ENCODE measurements at regions not wholly inside any gene's neighbourhood (a gene's known extent, or its start where the extent isn't known, plus 50 kb on each side); places are given as distances from the start of the nearest gene placed in this dataset.

- Histone ChIP-seq H3K4me1 (ENCODE audit: control insufficient read depth in 3 of 3, insufficient read depth in 2 of 3, low read depth in 1 of 3, low read length in 2 of 3) (no peaks in the 10 kb centered on the region), H3K36me3 (ENCODE audit: control insufficient read depth in 3 of 3, insufficient read depth in 2 of 3, low read depth in 1 of 3, low read length in 3 of 3) (no peaks in the 10 kb centered on the region), H3K27me3 (ENCODE audit: control insufficient read depth in 3 of 3, insufficient read depth in 3 of 3, low read length in 3 of 3) (no peaks in the 10 kb centered on the region), H3K4me3 (ENCODE audit: low read depth in 1 of 3, low read length in 3 of 3) (no peak overlapping the region), H3K27ac (ENCODE audit: low read depth in 1 of 3, low read length in 2 of 3) (no peak overlapping the region), H3K9me3 (ENCODE audit: control insufficient read depth in 2 of 2, insufficient read depth in 1 of 2, low read depth in 1 of 2, low read length in 1 of 2) (peaks cover 0 to 9% of the 10 kb centered on the region in 2 donors)
- FAIRE-seq (no peak), DNase-seq (no peak)
- WGBS, 3 donors: 78 to 88% (median 87%) methylated on average over 2 of the region's 2 CpGs
Measured at GRCh38 chr11:25159341-25159740, 662.5 kb downstream of the LUZP2 start.

GRCh38 chr11:25163421-25163820 lies 666.6 kb downstream of the LUZP2 start:
- Histone ChIP-seq H3K36me3 (ENCODE audit: control insufficient read depth in 3 of 3, insufficient read depth in 2 of 3, low read depth in 1 of 3, low read length in 3 of 3) (no peaks in the 10 kb centered on the region), H3K9me3 (ENCODE audit: control insufficient read depth in 2 of 2, insufficient read depth in 1 of 2, low read depth in 1 of 2, low read length in 1 of 2) (peaks cover 0 to 9% of the 10 kb centered on the region in 2 donors), H3K27me3 (ENCODE audit: control insufficient read depth in 3 of 3, insufficient read depth in 3 of 3, low read length in 3 of 3) (no peaks in the 10 kb centered on the region), H3K4me3 (ENCODE audit: low read depth in 1 of 3, low read length in 3 of 3) (no peak overlapping the region), H3K4me1 (ENCODE audit: control insufficient read depth in 3 of 3, insufficient read depth in 2 of 3, low read depth in 1 of 3, low read length in 2 of 3) (no peaks in the 10 kb centered on the region), H3K27ac (ENCODE audit: low read depth in 1 of 3, low read length in 2 of 3) (no peak overlapping the region)
- DNase-seq: no peak
- no peak for FAIRE-seq

- Histone ChIP-seq H3K9me3 (ENCODE audit: control insufficient read depth in 2 of 2, insufficient read depth in 1 of 2, low read depth in 1 of 2, low read length in 1 of 2) (no peaks in the 10 kb centered on the region), H3K27ac (ENCODE audit: low read depth in 1 of 3, low read length in 2 of 3) (no peak overlapping the region), H3K4me3 (ENCODE audit: low read depth in 1 of 3, low read length in 3 of 3) (no peak overlapping the region), H3K36me3 (ENCODE audit: control insufficient read depth in 3 of 3, insufficient read depth in 2 of 3, low read depth in 1 of 3, low read length in 3 of 3) (no peaks in the 10 kb centered on the region), H3K4me1 (ENCODE audit: control insufficient read depth in 3 of 3, insufficient read depth in 2 of 3, low read depth in 1 of 3, low read length in 2 of 3) (no peaks in the 10 kb centered on the region), H3K27me3 (ENCODE audit: control insufficient read depth in 3 of 3, insufficient read depth in 3 of 3, low read length in 3 of 3) (no peaks in the 10 kb centered on the region)
- WGBS, 3 donors: 38 to 61% (median 43%) methylated on average over 1 of the region's 1 CpG
- DNase-seq (no peak), FAIRE-seq (no peak)
Measured at GRCh38 chr11:25180187-25180586, 683.3 kb downstream of the LUZP2 start.

DNA sequence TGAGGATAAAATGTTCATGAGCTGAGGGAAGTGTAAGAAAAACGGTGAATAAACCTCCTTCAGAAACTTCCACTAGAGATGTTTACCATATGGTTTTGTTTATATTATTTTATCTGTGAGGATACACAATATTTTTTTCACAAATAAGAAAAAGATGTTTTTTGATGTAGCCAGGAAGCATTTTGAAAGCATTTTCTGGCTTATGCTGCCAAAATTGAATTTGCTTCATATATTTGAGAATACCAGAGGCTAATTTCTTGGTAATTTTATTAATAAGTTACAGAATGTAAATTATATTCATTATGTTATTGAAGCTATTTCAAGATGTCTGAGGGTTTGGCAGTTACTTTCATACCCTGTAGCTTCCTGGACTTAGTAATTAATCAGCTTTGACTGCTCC lies 686.6 kb downstream of the LUZP2 start:
- 46 to 80% (median 71%) methylated on average over 1 of the region's 1 CpG for WGBS, 3 donors
- H3K27me3 ChIP-seq (ENCODE audit: control insufficient read depth in 3 of 3, insufficient read depth in 3 of 3, low read length in 3 of 3): no peaks in the 10 kb centered on the region
- no peak overlapping the region for H3K4me3 ChIP-seq (ENCODE audit: low read depth in 1 of 3, low read length in 3 of 3)
- H3K4me1 ChIP-seq (ENCODE audit: control insufficient read depth in 3 of 3, insufficient read depth in 2 of 3, low read depth in 1 of 3, low read length in 2 of 3): no peaks in the 10 kb centered on the region
- H3K9me3 ChIP-seq (ENCODE audit: control insufficient read depth in 2 of 2, insufficient read depth in 1 of 2, low read depth in 1 of 2, low read length in 1 of 2): no peaks in the 10 kb centered on the region
- FAIRE-seq (no peak), DNase-seq (no peak)
- H3K36me3 ChIP-seq (ENCODE audit: control insufficient read depth in 3 of 3, insufficient read depth in 2 of 3, low read depth in 1 of 3, low read length in 3 of 3): no peaks in the 10 kb centered on the region
- no peak overlapping the region for H3K27ac ChIP-seq (ENCODE audit: low read depth in 1 of 3, low read length in 2 of 3)

DNA sequence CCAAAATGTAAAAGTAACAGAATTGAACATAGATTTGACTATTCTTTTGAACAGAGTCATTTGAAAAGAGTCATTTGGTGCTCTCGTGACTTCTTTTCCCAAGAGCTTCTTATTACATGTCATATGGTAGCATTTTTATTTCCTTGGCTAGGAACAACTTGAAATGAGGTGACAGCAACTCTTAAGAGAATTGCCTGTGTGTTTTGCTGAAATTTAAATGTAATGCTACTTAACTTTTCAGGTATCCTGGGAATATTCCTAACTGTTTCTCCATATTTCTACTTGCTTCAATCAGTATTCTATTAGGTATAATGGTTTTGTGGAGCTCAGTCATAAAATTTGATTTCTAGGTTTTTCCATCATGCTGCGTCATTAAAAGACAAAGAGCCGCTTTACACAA lies 700.7 kb downstream of the LUZP2 start:
- H3K27ac ChIP-seq (ENCODE audit: low read depth in 1 of 3, low read length in 2 of 3): no peak overlapping the region
- 67 to 85% (median 78%) methylated on average over 3 of the region's 3 CpGs for WGBS, 3 donors
- no peak for FAIRE-seq

GRCh38 chr11:25198704-25199103 lies 701.9 kb downstream of the LUZP2 start:
- FAIRE-seq: no peak
- Histone ChIP-seq H3K4me3 (ENCODE audit: low read depth in 1 of 3, low read length in 3 of 3) (no peak overlapping the region), H3K36me3 (ENCODE audit: control insufficient read depth in 3 of 3, insufficient read depth in 2 of 3, low read depth in 1 of 3, low read length in 3 of 3) (no peaks in the 10 kb centered on the region), H3K27ac (ENCODE audit: low read depth in 1 of 3, low read length in 2 of 3) (no peak overlapping the region), H3K27me3 (ENCODE audit: control insufficient read depth in 3 of 3, insufficient read depth in 3 of 3, low read length in 3 of 3) (no peaks in the 10 kb centered on the region), H3K4me1 (ENCODE audit: control insufficient read depth in 3 of 3, insufficient read depth in 2 of 3, low read depth in 1 of 3, low read length in 2 of 3) (no peaks in the 10 kb centered on the region), H3K9me3 (ENCODE audit: control insufficient read depth in 2 of 2, insufficient read depth in 1 of 2, low read depth in 1 of 2, low read length in 1 of 2) (no peaks in the 10 kb centered on the region)
- 71 to 75% (median 73%) methylated on average over 2 of the region's 2 CpGs for WGBS, 3 donors
- DNase-seq: no peak

More for the DNA sequence above, 700.7 kb downstream of the LUZP2 start:
- Histone ChIP-seq H3K27me3 (ENCODE audit: control insufficient read depth in 3 of 3, insufficient read depth in 3 of 3, low read length in 3 of 3) (no peaks in the 10 kb centered on the region), H3K36me3 (ENCODE audit: control insufficient read depth in 3 of 3, insufficient read depth in 2 of 3, low read depth in 1 of 3, low read length in 3 of 3) (no peaks in the 10 kb centered on the region), H3K4me3 (ENCODE audit: low read depth in 1 of 3, low read length in 3 of 3) (no peak overlapping the region), H3K9me3 (ENCODE audit: control insufficient read depth in 2 of 2, insufficient read depth in 1 of 2, low read depth in 1 of 2, low read length in 1 of 2) (no peaks in the 10 kb centered on the region), H3K4me1 (ENCODE audit: control insufficient read depth in 3 of 3, insufficient read depth in 2 of 3, low read depth in 1 of 3, low read length in 2 of 3) (no peaks in the 10 kb centered on the region)
- DNase-seq: no peak

DNA sequence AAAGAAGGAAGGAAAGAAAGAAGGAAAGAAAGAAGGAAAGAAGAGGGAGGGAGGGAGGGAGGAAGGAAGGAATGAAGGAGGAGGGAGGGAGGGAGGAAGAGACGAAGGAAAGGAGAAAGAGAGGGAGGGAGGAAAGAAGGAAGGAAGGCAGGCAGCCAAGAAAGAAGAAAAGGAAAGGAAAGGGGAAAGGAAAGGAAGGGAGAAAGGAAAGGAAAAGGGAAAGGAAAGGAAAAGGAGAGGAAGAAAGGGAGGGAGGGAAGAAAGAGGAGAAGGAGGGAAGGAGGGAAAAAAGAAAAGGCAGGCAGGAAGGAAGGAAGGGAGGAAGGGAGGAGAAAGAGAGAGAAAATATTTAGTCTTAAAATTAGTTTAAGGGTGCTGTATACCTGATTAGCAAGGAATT lies 704.1 kb downstream of the LUZP2 start:
- Histone ChIP-seq H3K4me3 (ENCODE audit: low read depth in 1 of 3, low read length in 3 of 3) (no peak overlapping the region), H3K27ac (ENCODE audit: low read depth in 1 of 3, low read length in 2 of 3) (no peak overlapping the region), H3K9me3 (ENCODE audit: control insufficient read depth in 2 of 2, insufficient read depth in 1 of 2, low read depth in 1 of 2, low read length in 1 of 2) (peaks cover 0 to 1% of the 10 kb centered on the region in 2 donors), H3K36me3 (ENCODE audit: control insufficient read depth in 3 of 3, insufficient read depth in 2 of 3, low read depth in 1 of 3, low read length in 3 of 3) (no peaks in the 10 kb centered on the region), H3K4me1 (ENCODE audit: control insufficient read depth in 3 of 3, insufficient read depth in 2 of 3, low read depth in 1 of 3, low read length in 2 of 3) (no peaks in the 10 kb centered on the region), H3K27me3 (ENCODE audit: control insufficient read depth in 3 of 3, insufficient read depth in 3 of 3, low read length in 3 of 3) (no peaks in the 10 kb centered on the region)
- DNase-seq (no peak), FAIRE-seq (no peak)
- WGBS, 3 donors: 50 to 68% (median 63%) methylated on average over 1 of the region's 1 CpG

DNA sequence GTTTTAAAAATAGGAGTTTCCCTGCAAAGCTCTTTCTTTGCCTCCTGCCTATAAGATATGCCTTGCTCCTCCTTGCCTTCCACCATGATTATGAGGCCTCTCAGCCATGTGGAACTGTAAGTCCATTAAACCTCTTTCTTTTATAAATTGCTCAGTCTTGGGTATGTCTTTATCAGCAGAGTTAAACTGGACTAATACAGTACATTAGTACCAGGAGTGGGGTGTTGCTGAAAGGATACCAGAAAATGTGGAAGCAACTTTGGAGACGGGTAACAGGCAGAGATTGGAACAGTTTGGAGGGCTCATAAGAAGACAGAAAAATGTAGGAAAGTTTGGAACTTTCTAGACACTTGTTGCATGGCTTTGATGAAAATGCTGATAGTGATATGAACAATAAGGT lies 709.9 kb downstream of the LUZP2 start:
- H3K4me3 ChIP-seq (ENCODE audit: low read depth in 1 of 3, low read length in 3 of 3): no peak overlapping the region
- H3K36me3 ChIP-seq (ENCODE audit: control insufficient read depth in 3 of 3, insufficient read depth in 2 of 3, low read depth in 1 of 3, low read length in 3 of 3): no peaks in the 10 kb centered on the region
- DNase-seq (no peak), FAIRE-seq (no peak)
- peaks cover 0 to 9% of the 10 kb centered on the region in 2 donors for H3K9me3 ChIP-seq (ENCODE audit: control insufficient read depth in 2 of 2, insufficient read depth in 1 of 2, low read depth in 1 of 2, low read length in 1 of 2)
- WGBS, 3 donors: 83 to 90% (median 85%) methylated on average over 1 of the region's 1 CpG
- H3K4me1 ChIP-seq (ENCODE audit: control insufficient read depth in 3 of 3, insufficient read depth in 2 of 3, low read depth in 1 of 3, low read length in 2 of 3): no peaks in the 10 kb centered on the region
- H3K27me3 ChIP-seq (ENCODE audit: control insufficient read depth in 3 of 3, insufficient read depth in 3 of 3, low read length in 3 of 3): no peaks in the 10 kb centered on the region
- H3K27ac ChIP-seq (ENCODE audit: low read depth in 1 of 3, low read length in 2 of 3): no peak overlapping the region

DNA sequence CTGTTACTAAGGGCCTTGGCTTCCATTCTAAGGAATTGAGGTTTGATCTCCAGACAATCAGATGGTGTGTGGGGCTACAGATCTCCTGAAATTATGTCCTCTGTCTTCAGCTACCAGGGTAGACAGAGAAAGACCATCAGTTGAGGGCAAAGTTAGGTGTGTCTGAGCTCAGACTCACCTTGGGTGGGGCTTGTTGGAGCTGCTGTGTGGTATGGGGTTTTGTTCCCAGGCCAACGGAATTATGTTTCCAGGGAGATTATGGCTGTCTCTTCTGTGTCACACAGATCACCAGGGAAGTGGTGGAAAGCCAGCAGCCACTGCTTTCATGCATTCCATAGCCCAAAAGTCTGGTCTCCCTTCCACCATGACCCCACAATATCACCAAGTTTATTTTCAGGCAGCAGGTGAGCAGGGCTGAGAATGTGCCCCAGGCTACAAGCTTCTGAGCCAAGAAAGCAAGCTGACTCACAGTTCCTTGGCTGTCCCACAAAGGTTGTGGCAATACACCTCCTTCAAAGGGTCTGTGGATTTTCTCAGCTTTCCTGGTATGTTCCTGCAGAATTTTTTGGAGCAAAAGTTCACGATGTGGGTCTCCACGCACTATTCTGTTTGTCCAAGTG lies 714.9 kb downstream of the LUZP2 start:
- 73 to 86% (median 83%) methylated on average over 3 of the region's 3 CpGs for WGBS, 3 donors
- H3K4me3 ChIP-seq (ENCODE audit: low read depth in 1 of 3, low read length in 3 of 3): no peak overlapping the region
- no peaks in the 10 kb centered on the region for H3K27me3 ChIP-seq (ENCODE audit: control insufficient read depth in 3 of 3, insufficient read depth in 3 of 3, low read length in 3 of 3)
- peaks cover 0 to 3% of the 10 kb centered on the region in 2 donors for H3K9me3 ChIP-seq (ENCODE audit: control insufficient read depth in 2 of 2, insufficient read depth in 1 of 2, low read depth in 1 of 2, low read length in 1 of 2)
- FAIRE-seq (no peak), DNase-seq (no peak)
- no peaks in the 10 kb centered on the region for H3K36me3 ChIP-seq (ENCODE audit: control insufficient read depth in 3 of 3, insufficient read depth in 2 of 3, low read depth in 1 of 3, low read length in 3 of 3)
- no peaks in the 10 kb centered on the region for H3K4me1 ChIP-seq (ENCODE audit: control insufficient read depth in 3 of 3, insufficient read depth in 2 of 3, low read depth in 1 of 3, low read length in 2 of 3)
- no peak overlapping the region for H3K27ac ChIP-seq (ENCODE audit: low read depth in 1 of 3, low read length in 2 of 3)
